H1 (cell line): ENCODE measurements at regions not wholly inside any gene's neighbourhood (a gene's known extent, or its start where the extent isn't known, plus 50 kb on each side); places are given as distances from the start of the nearest gene placed in this dataset.

ENCODE experiments used
- BRCA1 ChIP-seq: IDR thresholded peaks from 2 replicates; pipeline ENCODE4 v1.6.1; 2012; ENCODE audit warnings: low read depth, low read length, improper control_type of control experiment
- CEBPB ChIP-seq: IDR thresholded peaks from 2 replicates; pipeline ENCODE4 v1.6.1; 2012; ENCODE audit warnings: low read depth, low read length
- HDAC2 ChIP-seq, 2 experiments: fragments of 300-600 bp in 1 of 2; sonication (generic) in 1 of 2; IDR thresholded peaks; 2 replicates each; pipeline ENCODE4 v1.6.1; 2011 to 2012; ENCODE audit warnings: low read depth in 2 of 2, low read length in 2 of 2, mild to moderate bottlenecking in 2 of 2, moderate library complexity in 2 of 2, borderline replicate concordance in 1 of 2, inconsistent platforms in 1 of 2
- HDAC6 ChIP-seq: IDR thresholded peaks from one replicate; pipeline ENCODE4 v1.7.1; 2012; ENCODE audit warnings: low read depth, mild to moderate bottlenecking, inconsistent platforms, low read length, moderate library complexity
- JUN ChIP-seq: IDR thresholded peaks from 2 replicates; pipeline ENCODE4 v1.6.1; 2011; ENCODE audit warnings: low read depth, mild to moderate bottlenecking, improper control_type of control experiment, low read length
- YY1 ChIP-seq: IDR thresholded peaks from 2 replicates; pipeline ENCODE4 v1.6.1; 2011; ENCODE audit warnings: low read depth, mild to moderate bottlenecking, low read length
- TF ChIP-seq, protein P1 (sequence below): IDR thresholded peaks from 2 replicates; pipeline ENCODE4 v1.6.1; 2012; ENCODE audit warnings: low read length, inconsistent platforms

DNA sequence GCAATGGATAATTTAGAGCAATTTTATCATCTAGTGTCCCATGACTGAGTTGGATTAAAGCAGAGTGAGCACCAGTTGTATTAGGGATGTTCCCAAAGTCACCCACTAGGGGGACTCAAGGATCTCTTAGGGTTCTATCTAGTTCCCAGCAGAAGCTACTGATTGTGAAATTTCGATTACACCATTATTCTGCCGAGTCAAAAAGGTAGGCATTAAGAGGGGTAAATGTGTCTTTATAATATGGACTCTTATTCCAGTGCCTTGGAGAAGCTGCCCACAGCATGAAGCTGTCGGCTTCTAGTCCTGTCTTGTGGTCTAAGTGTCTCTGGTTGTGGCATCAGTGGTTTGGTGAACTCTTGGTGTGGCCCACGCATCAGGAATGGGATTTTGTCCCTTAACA lies 53.3 kb downstream of the RGS12 start (continued):
- TF ChIP-seq, protein P1, sequence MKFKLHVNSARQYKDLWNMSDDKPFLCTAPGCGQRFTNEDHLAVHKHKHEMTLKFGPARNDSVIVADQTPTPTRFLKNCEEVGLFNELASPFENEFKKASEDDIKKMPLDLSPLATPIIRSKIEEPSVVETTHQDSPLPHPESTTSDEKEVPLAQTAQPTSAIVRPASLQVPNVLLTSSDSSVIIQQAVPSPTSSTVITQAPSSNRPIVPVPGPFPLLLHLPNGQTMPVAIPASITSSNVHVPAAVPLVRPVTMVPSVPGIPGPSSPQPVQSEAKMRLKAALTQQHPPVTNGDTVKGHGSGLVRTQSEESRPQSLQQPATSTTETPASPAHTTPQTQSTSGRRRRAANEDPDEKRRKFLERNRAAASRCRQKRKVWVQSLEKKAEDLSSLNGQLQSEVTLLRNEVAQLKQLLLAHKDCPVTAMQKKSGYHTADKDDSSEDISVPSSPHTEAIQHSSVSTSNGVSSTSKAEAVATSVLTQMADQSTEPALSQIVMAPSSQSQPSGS = 0 out of 2 replicates have a peak, but pooled peaks have one; percentile 29
- TF ChIP-seq JUN (no peak), HDAC2 (IDR thresholded peaks at IDR 0.05; ENCODE audit: borderline replicate concordance in 1 of 2, low read depth in 2 of 2, low read length in 2 of 2) (no peak), HDAC6 (no peak), CEBPB (peak; percentile 96), BRCA1 (no peak), YY1 (no peak)
